Activated naive CD8-positive, alpha-beta T cell treated with anti-CD3 and anti-CD28 coated beads, Interleukin-2, amount 10 ng/mL, durations not matched to agents 7 days and 5 days (primary cell): ENCODE measurements at regions not wholly inside any gene's neighbourhood (a gene's known extent, or its start where the extent isn't known, plus 50 kb on each side); places are given as distances from the start of the nearest gene placed in this dataset.
"Not testable (repeated sequence)": the region's sequence is repeated elsewhere in the genome, so short reads cannot be mapped to it uniquely, and the experiment has no call there.

Experiments
- ATAC-seq: fragments of 150-1000 bp; cut with Tn5 transposase; one replicate; pipeline ENCODE4 v1.10.0; 2021; ENCODE audit warnings: low read depth, moderate library complexity
- POLR2A ChIA-PET: fragments of 350-600 bp; sonication (Branson Sonifier 250); formaldehyde crosslinking; loops from one replicate; lab custom pipeline; 2021; ENCODE audit warnings: antibody characterized with exemption; lab: Charles Lee
- DNase-seq: peaks from one replicate; pipeline ENCODE4 v3.0.0; 2021
- H3K27ac Mint-ChIP-seq: one replicate; pipeline ENCODE4 v1.8.0; 2022; ENCODE audit warnings: mild to moderate bottlenecking, mixed read lengths
- H3K27me3 Mint-ChIP-seq: one replicate; pipeline ENCODE4 v1.8.0; 2022; ENCODE audit warnings: mild to moderate bottlenecking, moderate library complexity, mixed read lengths
- H3K36me3 Mint-ChIP-seq: one replicate; pipeline ENCODE4 v1.8.0; 2021; ENCODE audit warnings: mild to moderate bottlenecking, mixed read lengths
- H3K4me1 Mint-ChIP-seq: one replicate; pipeline ENCODE4 v1.8.0; 2021; ENCODE audit warnings: mixed read lengths
- H3K4me3 Mint-ChIP-seq: one replicate; pipeline ENCODE4 v1.8.0; 2022; ENCODE audit warnings: mild to moderate bottlenecking, moderate library complexity, mixed read lengths
- H3K9me3 Mint-ChIP-seq: one replicate; pipeline ENCODE4 v1.8.0; 2021; ENCODE audit warnings: mixed read lengths

GRCh38 chr2:16978301-16978700 lies 312.7 kb upstream of the CYRIA start:
- Mint-ChIP-seq H3K27me3 (no peaks in the 10 kb centered on the region), H3K9me3 (no peaks in the 10 kb centered on the region), H3K36me3 (no peaks in the 10 kb centered on the region), H3K4me3 (no peak overlapping the region), H3K27ac (no peak overlapping the region), H3K4me1 (no peaks in the 10 kb centered on the region)
- POLR2A ChIA-PET: no interaction called here
- no peak for ATAC-seq
- no peak for DNase-seq

GRCh38 chr2:16974688-16975087 lies 309.1 kb upstream of the CYRIA start:
- no peak overlapping the region for H3K27ac Mint-ChIP-seq
- ATAC-seq: no peak
- no peaks in the 10 kb centered on the region for H3K9me3 Mint-ChIP-seq
- H3K36me3 Mint-ChIP-seq: no peaks in the 10 kb centered on the region
- H3K27me3 Mint-ChIP-seq: no peaks in the 10 kb centered on the region
- no peak overlapping the region for H3K4me3 Mint-ChIP-seq
- no peak for DNase-seq
- H3K4me1 Mint-ChIP-seq: no peaks in the 10 kb centered on the region
- POLR2A ChIA-PET: no interaction called here

GRCh38 chr2:16973586-16974286 lies 308.1 kb upstream of the CYRIA start:
- ATAC-seq (no peak), DNase-seq (no peak)
- Mint-ChIP-seq H3K27me3 (no peaks in the 10 kb centered on the region), H3K27ac (no peak overlapping the region), H3K36me3 (no peaks in the 10 kb centered on the region), H3K4me1 (no peaks in the 10 kb centered on the region), H3K9me3 (no peaks in the 10 kb centered on the region), H3K4me3 (no peak overlapping the region)
- POLR2A ChIA-PET: no interaction called here

DNA sequence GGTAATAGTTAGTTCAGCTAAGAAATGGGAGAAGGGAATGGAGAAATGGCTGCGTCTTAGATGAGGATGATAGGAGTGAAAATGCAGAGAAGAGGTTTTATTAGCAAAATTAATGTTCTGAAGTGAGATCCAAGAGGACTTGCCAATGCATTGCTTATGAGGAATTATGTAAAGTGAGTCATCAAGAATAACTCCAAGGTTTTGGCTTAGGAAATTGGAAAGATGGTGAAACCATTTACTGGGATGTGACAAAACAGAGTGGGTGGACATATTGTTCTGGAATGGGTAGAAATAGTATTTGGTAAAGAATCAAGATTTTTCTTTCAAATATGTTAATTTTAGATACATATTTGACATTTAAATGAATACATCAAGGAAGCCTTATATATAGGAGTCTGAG lies 306.6 kb upstream of the CYRIA start:
- POLR2A ChIA-PET: no interaction called here
- no peak overlapping the region for H3K4me3 Mint-ChIP-seq
- no peak for DNase-seq
- no peak overlapping the region for H3K27ac Mint-ChIP-seq
- no peaks in the 10 kb centered on the region for H3K4me1 Mint-ChIP-seq
- ATAC-seq: no peak
- no peaks in the 10 kb centered on the region for H3K9me3 Mint-ChIP-seq
- H3K27me3 Mint-ChIP-seq: no peaks in the 10 kb centered on the region
- H3K36me3 Mint-ChIP-seq: no peaks in the 10 kb centered on the region

DNA sequence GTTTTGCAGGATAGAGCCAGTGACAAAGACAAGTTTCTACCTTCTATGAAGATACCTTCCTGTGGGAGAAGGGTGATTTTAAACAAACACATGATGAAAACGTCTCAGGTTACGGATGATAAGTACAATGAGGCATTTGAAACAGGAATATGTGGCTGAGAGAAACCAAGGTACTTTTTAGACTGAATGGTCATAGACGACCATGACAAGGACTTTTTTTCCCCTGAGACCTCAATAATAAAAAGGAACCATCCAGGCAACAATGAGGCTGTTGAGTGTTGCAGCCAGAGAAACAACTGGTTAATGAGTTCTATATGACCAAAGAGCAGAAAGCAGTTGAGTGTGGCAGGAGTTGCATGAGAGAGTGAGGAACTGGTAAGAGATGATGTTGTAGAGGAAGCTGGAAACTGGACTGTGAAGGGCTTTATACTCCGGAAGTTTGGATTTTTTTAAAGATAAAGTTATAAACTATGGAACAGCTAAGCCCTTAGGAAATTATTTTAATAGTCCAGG lies 306.1 kb upstream of the CYRIA start:
- no peaks in the 10 kb centered on the region for H3K4me1 Mint-ChIP-seq
- no peaks in the 10 kb centered on the region for H3K27me3 Mint-ChIP-seq
- no peak overlapping the region for H3K27ac Mint-ChIP-seq
- ATAC-seq (no peak), DNase-seq (no peak)
- H3K9me3 Mint-ChIP-seq: no peaks in the 10 kb centered on the region
- POLR2A ChIA-PET: no interaction called here
- H3K36me3 Mint-ChIP-seq: no peaks in the 10 kb centered on the region
- H3K4me3 Mint-ChIP-seq: no peak overlapping the region

- H3K4me3 Mint-ChIP-seq, H3K4me1 Mint-ChIP-seq, POLR2A ChIA-PET, H3K9me3 Mint-ChIP-seq, H3K27me3 Mint-ChIP-seq, H3K27ac Mint-ChIP-seq, DNase-seq, ATAC-seq, H3K36me3 Mint-ChIP-seq: not testable (repeated sequence)
Observed at GRCh38 chr2:16970948-16971347, 305.3 kb upstream of the CYRIA start.

- DNase-seq: no peak
- POLR2A ChIA-PET: no interaction called here
- no peaks in the 10 kb centered on the region for H3K27me3 Mint-ChIP-seq
- H3K4me1 Mint-ChIP-seq: no peaks in the 10 kb centered on the region
- no peaks in the 10 kb centered on the region for H3K36me3 Mint-ChIP-seq
- no peaks in the 10 kb centered on the region for H3K9me3 Mint-ChIP-seq
- ATAC-seq: no peak
- H3K4me3 Mint-ChIP-seq: no peak overlapping the region
- no peak overlapping the region for H3K27ac Mint-ChIP-seq
Observed at GRCh38 chr2:16962505-16962904, 296.9 kb upstream of the CYRIA start.

- H3K4me1 Mint-ChIP-seq: no peaks in the 10 kb centered on the region
- ATAC-seq (no peak), DNase-seq (no peak)
- no peaks in the 10 kb centered on the region for H3K9me3 Mint-ChIP-seq
- no peaks in the 10 kb centered on the region for H3K27me3 Mint-ChIP-seq
- no peak overlapping the region for H3K4me3 Mint-ChIP-seq
- no peak overlapping the region for H3K27ac Mint-ChIP-seq
- POLR2A ChIA-PET: no interaction called here
- H3K36me3 Mint-ChIP-seq: no peaks in the 10 kb centered on the region
Observed at GRCh38 chr2:16960579-16960978, 294.9 kb upstream of the CYRIA start.

GRCh38 chr2:16958266-16958665 lies 292.6 kb upstream of the CYRIA start:
- DNase-seq (no peak), ATAC-seq (no peak)
- H3K27ac Mint-ChIP-seq: no peak overlapping the region
- no peaks in the 10 kb centered on the region for H3K27me3 Mint-ChIP-seq
- H3K36me3 Mint-ChIP-seq: no peaks in the 10 kb centered on the region
- no peaks in the 10 kb centered on the region for H3K9me3 Mint-ChIP-seq
- POLR2A ChIA-PET: no interaction called here
- no peak overlapping the region for H3K4me3 Mint-ChIP-seq
- H3K4me1 Mint-ChIP-seq: no peaks in the 10 kb centered on the region

GRCh38 chr2:16952805-16953204 lies 287.2 kb upstream of the CYRIA start:
- ATAC-seq (no peak), DNase-seq (no peak)
- Mint-ChIP-seq H3K4me1 (no peaks in the 10 kb centered on the region), H3K9me3 (no peaks in the 10 kb centered on the region), H3K4me3 (no peak overlapping the region), H3K27me3 (no peaks in the 10 kb centered on the region), H3K27ac (no peak overlapping the region), H3K36me3 (no peaks in the 10 kb centered on the region)
- POLR2A ChIA-PET: no interaction called here

DNA sequence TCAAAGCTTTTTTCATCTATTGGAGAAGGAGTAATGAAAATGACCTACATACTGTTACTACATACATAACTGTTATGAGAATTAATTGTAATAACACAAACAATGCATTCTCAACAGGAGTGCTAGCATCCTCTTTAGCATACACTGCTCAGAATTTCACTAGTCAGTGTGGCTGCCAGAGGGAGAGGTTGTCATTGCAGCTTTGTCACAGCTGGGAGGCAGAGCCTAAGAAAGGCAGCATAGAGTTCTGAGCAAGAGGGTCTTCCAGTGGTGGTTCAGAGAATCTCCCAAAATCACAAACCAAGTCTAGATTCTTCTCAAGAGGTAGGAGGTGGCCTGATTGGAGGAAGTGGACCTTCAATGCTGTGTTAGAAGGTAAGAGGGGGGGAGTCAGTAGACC lies 286.7 kb upstream of the CYRIA start:
- Mint-ChIP-seq H3K4me1 (no peaks in the 10 kb centered on the region), H3K27ac (no peak overlapping the region)
- POLR2A ChIA-PET: no interaction called here

GRCh38 chr2:16950436-16950835 lies 284.8 kb upstream of the CYRIA start:
- H3K27me3 Mint-ChIP-seq: no peaks in the 10 kb centered on the region
- ATAC-seq (no peak), DNase-seq (no peak)
- H3K27ac Mint-ChIP-seq: no peak overlapping the region
- H3K36me3 Mint-ChIP-seq: no peaks in the 10 kb centered on the region
- no peaks in the 10 kb centered on the region for H3K9me3 Mint-ChIP-seq
- H3K4me1 Mint-ChIP-seq: no peaks in the 10 kb centered on the region
- H3K4me3 Mint-ChIP-seq: no peak overlapping the region
- POLR2A ChIA-PET: no interaction called here

More for the DNA sequence above, 286.7 kb upstream of the CYRIA start:
- no peak for ATAC-seq
- no peaks in the 10 kb centered on the region for H3K27me3 Mint-ChIP-seq
- H3K4me3 Mint-ChIP-seq: no peak overlapping the region
- H3K9me3 Mint-ChIP-seq: no peaks in the 10 kb centered on the region
- no peaks in the 10 kb centered on the region for H3K36me3 Mint-ChIP-seq
- DNase-seq: no peak

GRCh38 chr2:16948710-16949109 lies 283.1 kb upstream of the CYRIA start:
- no peak overlapping the region for H3K27ac Mint-ChIP-seq
- H3K36me3 Mint-ChIP-seq: no peaks in the 10 kb centered on the region
- H3K4me3 Mint-ChIP-seq: no peak overlapping the region
- H3K27me3 Mint-ChIP-seq: no peaks in the 10 kb centered on the region
- no peak for ATAC-seq
- DNase-seq: no peak
- POLR2A ChIA-PET: no interaction called here
- no peaks in the 10 kb centered on the region for H3K9me3 Mint-ChIP-seq
- no peaks in the 10 kb centered on the region for H3K4me1 Mint-ChIP-seq

GRCh38 chr2:16948053-16948452 lies 282.4 kb upstream of the CYRIA start:
- DNase-seq (no peak), ATAC-seq (no peak)
- POLR2A ChIA-PET: no interaction called here

More at GRCh38 chr2:16948053-16948452, 282.4 kb upstream of the CYRIA start:
- Mint-ChIP-seq H3K36me3 (no peaks in the 10 kb centered on the region), H3K9me3 (no peaks in the 10 kb centered on the region), H3K4me3 (no peak overlapping the region), H3K27me3 (no peaks in the 10 kb centered on the region), H3K27ac (no peak overlapping the region), H3K4me1 (no peaks in the 10 kb centered on the region)
